Keratinocyte (primary cell): ENCODE measurements at regions not wholly inside any gene's neighbourhood (a gene's known extent, or its start where the extent isn't known, plus 50 kb on each side); places are given as distances from the start of the nearest gene placed in this dataset.

Source experiments
- DNase-seq: peaks from one replicate; pipeline ENCODE4 v3.0.0-alpha.2; 2011; ENCODE audit warnings: low read depth, missing footprints, low spot score
- FAIRE-seq: peaks from 2 replicates; lab custom pipeline; 2011; peaks lifted over from hg19 to GRCh38; lab: Jason Lieb, UNC
- H2AFZ ChIP-seq: 2 replicates; pipeline ENCODE4 v1.6.0; 2012; ENCODE audit warnings: low read length, control low read depth, inconsistent platforms; ENCODE audit not compliant: control insufficient read depth
- H3K27ac ChIP-seq: 2 replicates; pipeline ENCODE4 v1.5.1; 2011; ENCODE audit warnings: low read length; ENCODE audit not compliant: control insufficient read depth, insufficient read depth
- H3K27me3 ChIP-seq: 3 replicates; pipeline ENCODE4 v1.6.0; 2011; ENCODE audit warnings: low read length; ENCODE audit not compliant: control insufficient read depth, insufficient read depth; ENCODE audit errors: extremely low read depth
- H3K36me3 ChIP-seq, 2 experiments: 2 replicates in 1 of 2; 3 replicates in 1 of 2; pipeline ENCODE4 v1.5.1; 2011; ENCODE audit warnings: low read length in 2 of 2, mild to moderate bottlenecking in 1 of 2; ENCODE audit not compliant: control insufficient read depth in 2 of 2, insufficient read depth in 2 of 2; ENCODE audit errors: extremely low read depth in 1 of 2
- H3K4me1 ChIP-seq: 3 replicates; pipeline ENCODE4 v1.5.1; 2011; ENCODE audit warnings: low read length; ENCODE audit not compliant: control insufficient read depth, insufficient read depth; ENCODE audit errors: extremely low read depth
- H3K4me2 ChIP-seq: 3 replicates; pipeline ENCODE4 v1.6.0; 2011; ENCODE audit warnings: low read depth, low read length; ENCODE audit not compliant: control insufficient read depth, insufficient read depth; ENCODE audit errors: extremely low read depth
- H3K4me3 ChIP-seq, 3 experiments: fragments of 200-600 bp in 1 of 3; sonication (generic) in 1 of 3; 2 replicates in 2 of 3; 3 replicates in 1 of 3; pipeline ENCODE4 v1.5.1; 2011 to 2016; ENCODE audit warnings: low read length in 3 of 3, mild to moderate bottlenecking in 3 of 3, control low read depth in 2 of 3, inconsistent platforms in 1 of 3, low read depth in 1 of 3, mixed read lengths in 1 of 3, mixed run types in 1 of 3, moderate library complexity in 1 of 3; ENCODE audit not compliant: control insufficient read depth in 2 of 3, insufficient read depth in 2 of 3; ENCODE audit errors: extremely low read depth in 1 of 3
- H3K79me2 ChIP-seq: 2 replicates; pipeline ENCODE4 v1.6.0; 2012; ENCODE audit warnings: low read length; ENCODE audit not compliant: control insufficient read depth, insufficient read depth
- H3K9ac ChIP-seq: 3 replicates; pipeline ENCODE4 v1.6.0; 2011; ENCODE audit warnings: low read length; ENCODE audit not compliant: control insufficient read depth, insufficient read depth; ENCODE audit errors: extremely low read depth
- H3K9me1 ChIP-seq: 3 replicates; pipeline ENCODE4 v1.6.0; 2011; ENCODE audit warnings: low read length; ENCODE audit not compliant: control insufficient read depth, insufficient read depth; ENCODE audit errors: extremely low read depth
- H3K9me3 ChIP-seq: 2 replicates; pipeline ENCODE4 v1.5.1; 2012; ENCODE audit warnings: low read depth, low read length; ENCODE audit not compliant: control insufficient read depth
- H4K20me1 ChIP-seq: 3 replicates; pipeline ENCODE4 v1.6.0; 2011; ENCODE audit warnings: low read length; ENCODE audit not compliant: control insufficient read depth, insufficient read depth; ENCODE audit errors: extremely low read depth
- EZH2 ChIP-seq: IDR thresholded peaks from one replicate; pipeline ENCODE4 v1.6.1; 2012; ENCODE audit warnings: inconsistent platforms, mild to moderate bottlenecking, low read length, moderate library complexity
- dilution Hi-C: fragments of 300-500 bp; cut with MboI; formaldehyde crosslinking; loops from one replicate; pipeline ENCODE4 v1.7.0; 2020; ENCODE audit warnings: low sequenced_read_pairs; ENCODE audit not compliant: extremely low pct_ligation_motif_present
- TF ChIP-seq, protein P1 (sequence below), 3 experiments: IDR thresholded peaks in 1 of 3; conservative IDR thresholded peaks in 1 of 3; optimal IDR thresholded peaks in 1 of 3; 2 replicates in 2 of 3; 3 replicates in 1 of 3; pipeline versions ENCODE3 to v1.5.1; 2011; ENCODE audit warnings: low read length in 3 of 3, mild to moderate bottlenecking in 3 of 3, moderate library complexity in 2 of 3, control low read depth in 1 of 3, inconsistent platforms in 1 of 3; ENCODE audit not compliant: insufficient read depth in 2 of 3; ENCODE audit errors: extremely low read depth in 1 of 3

DNA sequence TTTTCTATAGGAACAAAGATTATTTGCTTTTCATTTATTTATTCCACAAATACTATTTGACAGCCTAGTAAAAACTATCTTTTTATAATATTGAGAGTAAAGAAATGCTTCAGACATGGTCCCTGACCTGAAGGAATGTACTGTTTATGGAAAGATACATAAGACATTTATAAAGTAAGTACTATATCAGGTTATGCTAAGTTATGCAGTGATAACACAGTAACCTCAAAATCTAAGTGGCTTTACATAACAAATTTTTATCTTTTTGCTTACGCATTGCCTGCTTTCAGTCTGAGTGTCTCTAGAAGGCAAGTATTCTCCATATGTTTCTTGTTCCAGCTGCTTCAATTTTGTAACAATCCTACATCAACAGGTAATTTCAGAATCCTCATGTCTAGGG lies 694.0 kb downstream of the SQOR start:
- no peak for TF ChIP-seq EZH2
- no peaks in the 10 kb centered on the region for H3K9me1 ChIP-seq
- H3K4me3 ChIP-seq, result no peak overlapping the region
- FAIRE-seq (no peak), DNase-seq (no peak)
- no peak overlapping the region for H3K9ac ChIP-seq
- H4K20me1 ChIP-seq, result no peaks in the 10 kb centered on the region
- no peaks in the 10 kb centered on the region for H3K36me3 ChIP-seq
- H3K79me2 ChIP-seq, result no peaks in the 10 kb centered on the region
- no peak overlapping the region for H3K27ac ChIP-seq
- no peak overlapping the region for H2AFZ ChIP-seq
- dilution Hi-C loops, result no loop called here
- H3K27me3 ChIP-seq, result no peaks in the 10 kb centered on the region
- no peaks in the 10 kb centered on the region for H3K9me3 ChIP-seq
- H3K4me2 ChIP-seq, result no peak overlapping the region
- H3K4me1 ChIP-seq, result no peaks in the 10 kb centered on the region

DNA sequence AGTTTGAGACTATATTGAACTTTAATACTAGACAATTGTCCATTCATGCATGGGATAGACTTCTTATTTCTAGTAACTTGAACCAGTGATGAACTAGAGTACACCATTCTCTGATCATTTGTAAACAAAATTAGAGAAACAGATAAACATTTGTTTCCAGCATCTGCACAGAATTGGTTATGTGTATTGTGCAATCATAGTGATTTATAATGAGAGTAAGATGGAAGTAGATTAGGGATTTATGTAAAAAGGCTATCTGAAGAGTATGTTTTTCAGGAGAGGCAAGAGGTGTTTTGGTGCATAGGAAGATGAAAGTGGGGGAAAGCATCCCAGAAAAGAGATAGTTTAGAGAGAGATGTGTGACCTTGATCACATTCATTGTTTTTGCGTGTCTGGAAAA lies 695.0 kb downstream of the SQOR start:
- H3K9me1 ChIP-seq, result no peaks in the 10 kb centered on the region
- no peak overlapping the region for H3K27ac ChIP-seq
- no peaks in the 10 kb centered on the region for H3K4me1 ChIP-seq
- H2AFZ ChIP-seq, result no peak overlapping the region
- H3K9me3 ChIP-seq, result no peaks in the 10 kb centered on the region
- no peak overlapping the region for H3K4me3 ChIP-seq
- H3K27me3 ChIP-seq, result no peaks in the 10 kb centered on the region
- H4K20me1 ChIP-seq, result no peaks in the 10 kb centered on the region
- H3K79me2 ChIP-seq, result no peaks in the 10 kb centered on the region
- no peak overlapping the region for H3K9ac ChIP-seq
- no peaks in the 10 kb centered on the region for H3K36me3 ChIP-seq
- no peak for FAIRE-seq
- dilution Hi-C loops, result no loop called here
- H3K4me2 ChIP-seq, result no peak overlapping the region
- TF ChIP-seq EZH2, result no peak
- TF ChIP-seq, protein P1, sequence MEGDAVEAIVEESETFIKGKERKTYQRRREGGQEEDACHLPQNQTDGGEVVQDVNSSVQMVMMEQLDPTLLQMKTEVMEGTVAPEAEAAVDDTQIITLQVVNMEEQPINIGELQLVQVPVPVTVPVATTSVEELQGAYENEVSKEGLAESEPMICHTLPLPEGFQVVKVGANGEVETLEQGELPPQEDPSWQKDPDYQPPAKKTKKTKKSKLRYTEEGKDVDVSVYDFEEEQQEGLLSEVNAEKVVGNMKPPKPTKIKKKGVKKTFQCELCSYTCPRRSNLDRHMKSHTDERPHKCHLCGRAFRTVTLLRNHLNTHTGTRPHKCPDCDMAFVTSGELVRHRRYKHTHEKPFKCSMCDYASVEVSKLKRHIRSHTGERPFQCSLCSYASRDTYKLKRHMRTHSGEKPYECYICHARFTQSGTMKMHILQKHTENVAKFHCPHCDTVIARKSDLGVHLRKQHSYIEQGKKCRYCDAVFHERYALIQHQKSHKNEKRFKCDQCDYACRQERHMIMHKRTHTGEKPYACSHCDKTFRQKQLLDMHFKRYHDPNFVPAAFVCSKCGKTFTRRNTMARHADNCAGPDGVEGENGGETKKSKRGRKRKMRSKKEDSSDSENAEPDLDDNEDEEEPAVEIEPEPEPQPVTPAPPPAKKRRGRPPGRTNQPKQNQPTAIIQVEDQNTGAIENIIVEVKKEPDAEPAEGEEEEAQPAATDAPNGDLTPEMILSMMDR (optimal IDR thresholded peaks at IDR 0.05 in 1 of 3, IDR thresholded peaks at IDR 0.05 in 1 of 3, conservative IDR thresholded peaks at IDR 0.05 in 1 of 3; ENCODE audit: extremely low read depth in 1 of 3, insufficient read depth in 2 of 3, low read length in 3 of 3), result no peak
- no peak for DNase-seq

DNA sequence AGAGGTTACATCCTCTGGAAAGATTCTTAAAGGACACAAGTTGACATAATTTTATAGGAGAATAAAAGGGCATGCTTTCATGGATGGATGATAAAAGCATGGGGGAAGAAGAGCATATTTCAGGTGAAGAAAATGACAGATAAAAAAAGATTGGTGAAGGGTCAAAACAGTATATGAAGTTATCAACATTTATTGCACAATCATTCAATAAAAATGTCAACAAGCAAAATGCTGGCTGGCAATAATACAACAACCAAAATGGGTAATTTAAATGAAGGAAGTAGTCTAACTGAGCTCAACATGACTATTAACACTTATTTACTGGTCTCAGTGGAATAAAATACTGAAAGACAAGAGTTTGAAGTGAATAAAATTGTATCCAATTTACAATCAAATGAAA lies 696.7 kb downstream of the SQOR start:
- TF ChIP-seq, protein P1 (optimal IDR thresholded peaks at IDR 0.05 in 1 of 3, IDR thresholded peaks at IDR 0.05 in 1 of 3, conservative IDR thresholded peaks at IDR 0.05 in 1 of 3; ENCODE audit: extremely low read depth in 1 of 3, insufficient read depth in 2 of 3, low read length in 3 of 3), result no peak
- TF ChIP-seq EZH2, result no peak
- H3K4me2 ChIP-seq, result no peak overlapping the region
- no peak overlapping the region for H2AFZ ChIP-seq
- no peaks in the 10 kb centered on the region for H3K27me3 ChIP-seq
- H3K79me2 ChIP-seq, result no peaks in the 10 kb centered on the region
- FAIRE-seq (no peak), DNase-seq (no peak)
- H3K36me3 ChIP-seq, result no peaks in the 10 kb centered on the region
- dilution Hi-C loops, result no loop called here
- H3K27ac ChIP-seq, result no peak overlapping the region
- no peaks in the 10 kb centered on the region for H3K4me1 ChIP-seq
- no peak overlapping the region for H3K4me3 ChIP-seq
- no peaks in the 10 kb centered on the region for H3K9me1 ChIP-seq
- no peak overlapping the region for H3K9ac ChIP-seq
- H3K9me3 ChIP-seq, result no peaks in the 10 kb centered on the region
- no peaks in the 10 kb centered on the region for H4K20me1 ChIP-seq
